Fibroblast of lung (primary cell): ENCODE measurements at regions not wholly inside any gene's neighbourhood (a gene's known extent, or its start where the extent isn't known, plus 50 kb on each side); places are given as distances from the start of the nearest gene placed in this dataset.

Experiments
- DNase-seq, 2 donors: peaks; one replicate each; pipeline versions ENCODE4 v3.0.0 to v3.0.0-alpha.2; 2010; ENCODE audit warnings: low read depth in 2 of 2
- H2AFZ ChIP-seq: 2 replicates; pipeline ENCODE4 v1.5.1; 2012; ENCODE audit warnings: low read length, control low read depth, inconsistent platforms
- H3K27ac ChIP-seq: 2 replicates; pipeline ENCODE4 v1.5.1; 2011; ENCODE audit warnings: low read length, control low read depth; ENCODE audit not compliant: insufficient read depth
- H3K27me3 ChIP-seq: 2 replicates; pipeline ENCODE4 v1.5.1; 2011; ENCODE audit warnings: mild to moderate bottlenecking, low read length; ENCODE audit not compliant: control insufficient read depth, insufficient read depth
- H3K36me3 ChIP-seq: 2 replicates; pipeline ENCODE4 v1.5.1; 2011; ENCODE audit warnings: low read length; ENCODE audit not compliant: control insufficient read depth, insufficient read depth
- H3K4me1 ChIP-seq: 2 replicates; pipeline ENCODE4 v1.5.1; 2011; ENCODE audit warnings: low read length; ENCODE audit not compliant: control insufficient read depth, insufficient read depth; ENCODE audit errors: extremely low read depth
- H3K4me2 ChIP-seq: 2 replicates; pipeline ENCODE4 v1.5.1; 2011; ENCODE audit warnings: low read length, control low read depth; ENCODE audit not compliant: insufficient read depth; ENCODE audit errors: extremely low read depth
- H3K4me3 ChIP-seq, 4 experiments: fragments of 200-600 bp in 1 of 4; sonication (generic) in 1 of 4; replicated peaks in 1 of 4; 2 replicates each; pipeline ENCODE4 v1.5.1; 2011 to 2016; ENCODE audit warnings: low read length in 4 of 4, low read depth in 3 of 4, mild to moderate bottlenecking in 3 of 4, control low read depth in 2 of 4, inconsistent platforms in 1 of 4, mixed read lengths in 1 of 4; ENCODE audit not compliant: insufficient read depth in 1 of 4; ENCODE audit errors: control extremely low read depth in 1 of 4
- H3K79me2 ChIP-seq: 2 replicates; pipeline ENCODE4 v1.5.1; 2012; ENCODE audit warnings: mild to moderate bottlenecking, low read length, inconsistent platforms; ENCODE audit not compliant: control insufficient read depth, insufficient read depth
- H3K9ac ChIP-seq: 2 replicates; pipeline ENCODE4 v1.5.1; 2011; ENCODE audit warnings: mild to moderate bottlenecking, low read length, control low read depth; ENCODE audit not compliant: insufficient read depth
- H3K9me3 ChIP-seq: 2 replicates; pipeline ENCODE4 v1.5.1; 2012; ENCODE audit warnings: low read depth, low read length; ENCODE audit not compliant: control insufficient read depth, insufficient read depth
- H4K20me1 ChIP-seq: 2 replicates; pipeline ENCODE4 v1.5.1; 2011; ENCODE audit warnings: low read length; ENCODE audit not compliant: control insufficient read depth, insufficient read depth; ENCODE audit errors: extremely low read depth
- CTCF ChIP-seq, 2 donors: IDR thresholded peaks in 1 of 2; conservative IDR thresholded peaks in 1 of 2; 1 replicate in 1 of 2; 2 replicates in 1 of 2; pipeline ENCODE4 v1.5.1; 2011 to 2012; ENCODE audit warnings: low read length in 2 of 2, control low read depth in 1 of 2, inconsistent platforms in 1 of 2, low read depth in 1 of 2, mild to moderate bottlenecking in 1 of 2
- EZH2 ChIP-seq: IDR thresholded peaks from 2 replicates; pipeline ENCODE4 v1.5.1; 2012; ENCODE audit warnings: low read length, control low read depth, mild to moderate bottlenecking; ENCODE audit errors: missing control alignments

GRCh38 chr2:183799761-183800160, 675.5 kb downstream of the NUP35 start:
- no peak overlapping the region for H3K4me2 ChIP-seq
- no peak overlapping the region for H3K27ac ChIP-seq
- no peaks in the 10 kb centered on the region for H3K79me2 ChIP-seq
- H3K9me3 ChIP-seq: no peaks in the 10 kb centered on the region
- no peaks in the 10 kb centered on the region for H3K4me1 ChIP-seq
- no peak overlapping the region for H3K9ac ChIP-seq
- H3K27me3 ChIP-seq: no peaks in the 10 kb centered on the region
- H3K4me3 ChIP-seq: no peak overlapping the region
- no peak for DNase-seq
- H4K20me1 ChIP-seq: no peaks in the 10 kb centered on the region
- no peak overlapping the region for H2AFZ ChIP-seq
- H3K36me3 ChIP-seq: no peaks in the 10 kb centered on the region
- TF ChIP-seq EZH2 (no peak), CTCF (conservative IDR thresholded peaks at IDR 0.05 in 1 of 2, IDR thresholded peaks at IDR 0.05 in 1 of 2; ENCODE audit: low read depth in 1 of 2, low read length in 2 of 2) (no peak)

- Histone ChIP-seq H3K27ac (no peak overlapping the region), H2AFZ (no peak overlapping the region), H3K4me3 (no peak overlapping the region), H3K4me1 (no peaks in the 10 kb centered on the region), H3K4me2 (no peak overlapping the region), H3K79me2 (no peaks in the 10 kb centered on the region), H3K9me3 (no peaks in the 10 kb centered on the region), H4K20me1 (no peaks in the 10 kb centered on the region), H3K36me3 (no peaks in the 10 kb centered on the region), H3K9ac (no peak overlapping the region), H3K27me3 (no peaks in the 10 kb centered on the region)
- TF ChIP-seq EZH2 (no peak), CTCF (conservative IDR thresholded peaks at IDR 0.05 in 1 of 2, IDR thresholded peaks at IDR 0.05 in 1 of 2; ENCODE audit: low read depth in 1 of 2, low read length in 2 of 2) (no peak)
- no peak for DNase-seq
Observed at GRCh38 chr2:183803596-183803995, 679.4 kb downstream of the NUP35 start.

- TF ChIP-seq EZH2 (no peak), CTCF (conservative IDR thresholded peaks at IDR 0.05 in 1 of 2, IDR thresholded peaks at IDR 0.05 in 1 of 2; ENCODE audit: low read depth in 1 of 2, low read length in 2 of 2) (no peak)
- H3K4me2 ChIP-seq: no peak overlapping the region
- no peak overlapping the region for H2AFZ ChIP-seq
- no peaks in the 10 kb centered on the region for H4K20me1 ChIP-seq
- H3K9ac ChIP-seq: no peak overlapping the region
- H3K36me3 ChIP-seq: no peaks in the 10 kb centered on the region
- DNase-seq: no peak
- H3K27me3 ChIP-seq: no peaks in the 10 kb centered on the region
- no peak overlapping the region for H3K4me3 ChIP-seq
- no peaks in the 10 kb centered on the region for H3K4me1 ChIP-seq
- H3K27ac ChIP-seq: no peak overlapping the region
- H3K9me3 ChIP-seq: no peaks in the 10 kb centered on the region
- H3K79me2 ChIP-seq: no peaks in the 10 kb centered on the region
Observed at GRCh38 chr2:183807870-183808269, 683.6 kb downstream of the NUP35 start.
